ENCODE measurements at regions not wholly inside any gene's neighbourhood (a gene's known extent, or its start where the extent isn't known, plus 50 kb on each side); places are given as distances from the start of the nearest gene placed in this dataset.

GRCh38 chr11:2083411-2083810 lies 55.8 kb downstream of the IGF2 start:
- ChIA-PET CTCF (no interaction called here), POLR2A (no interaction called here)

- CTCF ChIA-PET = interaction anchor here (0.6 to 2.7 kb wide), 10 partner anchors 12 to 79 kb away, joined by 3 to 7 read pairs (median 3); partner anchors contain the start of gene IGF2
- POLR2A ChIA-PET = interaction anchor here (0.7 to 1.3 kb wide), 4 partner anchors 64 to 226 kb away, joined by 3 to 5 read pairs (median 5); no protein-coding TSS in a partner anchor
Observed at GRCh38 chr11:2077061-2077802, 62.0 kb downstream of the IGF2 start.

- CTCF ChIA-PET = interaction anchor here (0.8 to 2.7 kb wide), 5 partner anchors 38 to 80 kb away, joined by 3 to 7 read pairs (median 3); partner anchors contain the start of gene IGF2
Observed at GRCh38 chr11:2076441-2076840, 62.7 kb downstream of the IGF2 start.

GRCh38 chr11:2074266-2074825 lies 64.8 kb downstream of the IGF2 start:
- POLR2A ChIA-PET = no interaction called here
- CTCF ChIA-PET = interaction anchor here (0.8 to 1.7 kb wide), 4 partner anchors 26 to 76 kb away, joined by 3 to 8 read pairs (median 4); partner anchors contain the start of gene IGF2

More at GRCh38 chr11:2076441-2076840, 62.7 kb downstream of the IGF2 start:
- POLR2A ChIA-PET = interaction anchor here (0.7 kb wide), 1 partner anchor 138 kb away, joined by 5 read pairs; no protein-coding TSS in a partner anchor

- ChIA-PET POLR2A (no interaction called here), CTCF (interaction anchor here (1.3 to 2.0 kb wide), 2 partner anchors 78 to 80 kb away, joined by 4 to 5 read pairs; no protein-coding TSS in a partner anchor)
Observed at GRCh38 chr11:2072551-2073261, 66.5 kb downstream of the IGF2 start.

GRCh38 chr11:2071748-2072385 lies 67.3 kb downstream of the IGF2 start:
- POLR2A ChIA-PET = no interaction called here
- CTCF ChIA-PET = interaction anchor here (2.0 kb wide), 1 partner anchor 80 kb away, joined by 5 read pairs; no protein-coding TSS in a partner anchor

Measured in activated CD8-positive, alpha-beta memory T cell treated with anti-CD3 and anti-CD28 coated beads for 36 hours (primary cell).